ENCODE measurements at regions not wholly inside any gene's neighbourhood (a gene's known extent, or its start where the extent isn't known, plus 50 kb on each side); places are given as distances from the start of the nearest gene placed in this dataset.

GRCh38 chr6:176766-177165 is 115.5 kb upstream of the DUSP22 start:
- H2AK5ac ChIP-seq (ENCODE audit: insufficient read length, low read length): no peak overlapping the region
- no peaks in the 10 kb centered on the region for H4K20me1 ChIP-seq (ENCODE audit: control insufficient read depth, insufficient read depth, insufficient read length)
- H4K91ac ChIP-seq (ENCODE audit: insufficient read length, low read depth, low read length): no peak overlapping the region
- peaks cover 14% of the 10 kb centered on the region for H3K27me3 Mint-ChIP-seq (ENCODE audit: low read depth)
- H3K36me3 Mint-ChIP-seq (ENCODE audit: insufficient read depth in 1 of 3, low read depth in 3 of 3): peaks cover 6 to 13% (median 9%) of the 10 kb centered on the region in 3 experiments
- H3K4ac ChIP-seq (ENCODE audit: low read depth, low read length): no peak overlapping the region
- H3K79me2 ChIP-seq (ENCODE audit: insufficient read depth, low read length): no peaks in the 10 kb centered on the region
- TF ChIP-seq CTCF (conservative IDR thresholded peaks at IDR 0.05): no peak
- no peak overlapping the region for H3K18ac ChIP-seq (ENCODE audit: insufficient read length, low read depth, low read length)
- no peak overlapping the region for H3K4me2 ChIP-seq (ENCODE audit: insufficient read depth, insufficient read length, low read length)
- H3K79me1 ChIP-seq (ENCODE audit: insufficient read depth, low read depth, low read length, poor library complexity, severe bottlenecking): no peaks in the 10 kb centered on the region
- H3K4me1 Mint-ChIP-seq: no peaks in the 10 kb centered on the region
- no CpG with 5 or more reads among the region's 7 CpGs for WGBS (ENCODE audit: extremely low coverage, insufficient read length, low lambda C conversion rate)
- no peaks in the 10 kb centered on the region for H3K23me2 ChIP-seq (ENCODE audit: insufficient read length, low read depth, low read length, poor library complexity, severe bottlenecking)
- no peak overlapping the region for H4K5ac ChIP-seq (ENCODE audit: insufficient read length, low read depth, low read length)
- no peak overlapping the region for H2BK120ac ChIP-seq (ENCODE audit: low read depth, low read length, poor library complexity, severe bottlenecking)
- no peak overlapping the region for H3T11ph ChIP-seq (ENCODE audit: low read length)
- no peak overlapping the region for H3K27ac ChIP-seq (ENCODE audit: insufficient read length, low read depth, low read length)
- H3K27me3 ChIP-seq (ENCODE audit: insufficient read depth, low read length): no peaks in the 10 kb centered on the region
- no peak overlapping the region for H2BK20ac ChIP-seq (ENCODE audit: low read depth, low read length, poor library complexity, severe bottlenecking)
- peaks cover 34 to 42% of the 10 kb centered on the region in 2 experiments for H3K9me3 Mint-ChIP-seq
- no peak overlapping the region for H3K4me3 Mint-ChIP-seq
- H4K8ac ChIP-seq (replicated peaks; ENCODE audit: insufficient read length, low read depth, low read length): no peak overlapping the region
- H2BK12ac ChIP-seq (ENCODE audit: insufficient read length, low read depth, low read length): no peak overlapping the region
- H3K4me1 ChIP-seq (ENCODE audit: insufficient read depth, low read length): no peaks in the 10 kb centered on the region
- DNase-seq: no peak
- no peak overlapping the region for H2AFZ ChIP-seq (ENCODE audit: low read length)
- H2BK5ac ChIP-seq (ENCODE audit: insufficient read length, low read length): no peak overlapping the region
- no peak overlapping the region for H3K27ac Mint-ChIP-seq
- no peak overlapping the region for H3K23ac ChIP-seq (ENCODE audit: insufficient read length, low read depth, low read length)
- no peak overlapping the region for H2BK15ac ChIP-seq (ENCODE audit: low read depth, low read length)
- H3K14ac ChIP-seq (ENCODE audit: insufficient read depth, low read length): no peak overlapping the region
- H3K9me3 ChIP-seq (ENCODE audit: control insufficient read depth, low read depth, low read length): no peaks in the 10 kb centered on the region
- H3K56ac ChIP-seq (ENCODE audit: insufficient read length, low read depth, low read length): no peak overlapping the region
- no peak overlapping the region for H3K9ac ChIP-seq (ENCODE audit: extremely low read depth, insufficient read length, low read length)
